HEK293 (cell line): ENCODE measurements at regions not wholly inside any gene's neighbourhood (a gene's known extent, or its start where the extent isn't known, plus 50 kb on each side); places are given as distances from the start of the nearest gene placed in this dataset.

Experiments used
- CTCF ChIA-PET: fragments of 350-600 bp; formaldehyde crosslinking; extraction: SDS; loops from one replicate; lab custom pipeline; 2021; ENCODE audit warnings: antibody characterized with exemption; lab: Yijun Ruan, JAX
- POLR2A ChIA-PET: fragments of 300-600 bp; formaldehyde crosslinking; extraction: SDS; loops from one replicate; lab custom pipeline; 2020; ENCODE audit warnings: antibody characterized with exemption, inconsistent platforms; lab: Yijun Ruan, JAX
- H3K27ac ChIP-seq: fragments of 200-500 bp; sonication (Bioruptor generic); 2 replicates; pipeline ENCODE4 v1.5.1; 2014; ENCODE audit warnings: low read depth, low read length, control low read depth, inconsistent platforms; ENCODE audit errors: extremely low read depth
- H3K36me3 ChIP-seq, 2 experiments: fragments of 200-500 bp in 1 of 2; sonication (Bioruptor generic) in 1 of 2; 1 replicate in 1 of 2; 2 replicates in 1 of 2; pipeline ENCODE4 v1.5.1; 2014 to 2017; ENCODE audit warnings: inconsistent platforms in 2 of 2, low read length in 2 of 2; ENCODE audit not compliant: control insufficient read depth in 2 of 2, insufficient read depth in 1 of 2
- H3K4me1 ChIP-seq: fragments of 200-500 bp; sonication (Bioruptor generic); 2 replicates; pipeline ENCODE4 v1.5.1; 2014; ENCODE audit warnings: mild to moderate bottlenecking, low read length, inconsistent platforms; ENCODE audit not compliant: control insufficient read depth, insufficient read depth
- H3K4me3 ChIP-seq: 2 replicates; pipeline ENCODE4 v1.5.1; 2011; ENCODE audit warnings: low read depth, mild to moderate bottlenecking, control low read depth, low read length, moderate library complexity
- H3K9me3 ChIP-seq: fragments of 200-500 bp; sonication (Bioruptor generic); 2 replicates; pipeline ENCODE4 v1.5.1; 2014; ENCODE audit warnings: low read depth, low read length, inconsistent platforms; ENCODE audit not compliant: control insufficient read depth, insufficient read depth
- FEZF1 ChIP-seq: fragments of 450-650 bp; formaldehyde crosslinking; IDR thresholded peaks from 2 replicates; pipeline ENCODE4 v1.5.1; 2016; ENCODE audit warnings: missing biosample characterization, missing genetic modification characterization
- IKZF3 ChIP-seq: fragments of 450-650 bp; IDR thresholded peaks from 2 replicates; pipeline ENCODE4 v1.5.0; 2018; ENCODE audit warnings: missing biosample characterization, mild to moderate bottlenecking, missing genetic modification characterization, moderate library complexity
- KLF10 ChIP-seq: fragments of 450-650 bp; IDR thresholded peaks from 2 replicates; pipeline ENCODE4 v1.5.1; 2018; ENCODE audit warnings: missing biosample characterization, mild to moderate bottlenecking, missing genetic modification characterization
- MEIS1 ChIP-seq: sonication (generic); formaldehyde crosslinking; IDR thresholded peaks from 2 replicates; pipeline ENCODE4 v1.8.1; 2022; ENCODE audit warnings: missing genetic modification reagents, mild to moderate bottlenecking, borderline replicate concordance
- OSR2 ChIP-seq: fragments of 450-650 bp; formaldehyde crosslinking; IDR thresholded peaks from 2 replicates; pipeline ENCODE4 v1.5.1; 2016; ENCODE audit warnings: missing biosample characterization, missing genetic modification characterization
- SP2 ChIP-seq: fragments of 450-650 bp; formaldehyde crosslinking; IDR thresholded peaks from 2 replicates; pipeline ENCODE4 v1.5.1; 2016; ENCODE audit warnings: missing biosample characterization, missing genetic modification characterization
- SP7 ChIP-seq: fragments of 450-650 bp; formaldehyde crosslinking; IDR thresholded peaks from 2 replicates; pipeline ENCODE4 v1.5.1; 2016; ENCODE audit warnings: missing biosample characterization, missing genetic modification characterization
- ZEB2 ChIP-seq: fragments of 450-650 bp; formaldehyde crosslinking; IDR thresholded peaks from 2 replicates; pipeline ENCODE4 v1.5.1; 2016; ENCODE audit warnings: missing biosample characterization, missing genetic modification characterization
- ZNF121 ChIP-seq: fragments of 450-650 bp; formaldehyde crosslinking; IDR thresholded peaks from 2 replicates; pipeline ENCODE4 v1.5.1; 2016; ENCODE audit warnings: missing biosample characterization, missing genetic modification characterization
- ZNF292 ChIP-seq: fragments of 450-650 bp; formaldehyde crosslinking; IDR thresholded peaks from 2 replicates; pipeline ENCODE4 v1.5.1; 2016; ENCODE audit warnings: low read depth, missing biosample characterization, missing genetic modification characterization, borderline replicate concordance
- ZNF416 ChIP-seq: fragments of 450-650 bp; formaldehyde crosslinking; IDR thresholded peaks from 2 replicates; pipeline ENCODE4 v1.5.1; 2016; ENCODE audit warnings: missing biosample characterization, missing genetic modification characterization
- ZNF473 ChIP-seq: fragments of 450-650 bp; formaldehyde crosslinking; IDR thresholded peaks from 2 replicates; pipeline ENCODE4 v1.5.1; 2017; ENCODE audit warnings: missing biosample characterization, missing genetic modification characterization
- ZNF555 ChIP-seq: fragments of 450-650 bp; formaldehyde crosslinking; conservative IDR thresholded peaks from 2 replicates; pipeline ENCODE4 v1.5.1; 2017; ENCODE audit warnings: missing biosample characterization, mild to moderate bottlenecking, missing genetic modification characterization, inconsistent platforms
- ZNF561 ChIP-seq: fragments of 450-650 bp; IDR thresholded peaks from 2 replicates; pipeline ENCODE4 v1.5.1; 2018; ENCODE audit warnings: missing biosample characterization, missing genetic modification characterization, borderline replicate concordance
- ZNF571 ChIP-seq: fragments of 450-650 bp; formaldehyde crosslinking; IDR thresholded peaks from 2 replicates; pipeline ENCODE4 v1.5.0; 2017; ENCODE audit warnings: missing biosample characterization, missing genetic modification characterization
- ZNF610 ChIP-seq: fragments of 450-650 bp; formaldehyde crosslinking; IDR thresholded peaks from 2 replicates; pipeline ENCODE4 v1.5.1; 2016; ENCODE audit warnings: missing biosample characterization, missing genetic modification characterization, borderline replicate concordance
- ZNF654 ChIP-seq: fragments of 450-650 bp; formaldehyde crosslinking; IDR thresholded peaks from 2 replicates; pipeline ENCODE4 v1.5.1; 2016; ENCODE audit warnings: low read depth, missing biosample characterization, missing genetic modification characterization
- ZSCAN16 ChIP-seq: fragments of 450-650 bp; formaldehyde crosslinking; IDR thresholded peaks from 2 replicates; pipeline ENCODE4 v1.5.1; 2016; ENCODE audit warnings: missing biosample characterization, missing genetic modification characterization
- ZXDB ChIP-seq: fragments of 450-650 bp; formaldehyde crosslinking; IDR thresholded peaks from 2 replicates; pipeline ENCODE4 v1.5.1; 2016; ENCODE audit warnings: missing biosample characterization, missing genetic modification characterization
- TF ChIP-seq, protein P1 (sequence below): fragments of 450-650 bp; formaldehyde crosslinking; IDR thresholded peaks from 2 replicates; pipeline ENCODE4 v1.5.1; 2016; ENCODE audit warnings: missing biosample characterization, missing genetic modification characterization
- TF ChIP-seq, protein P2 (sequence below): sonication (generic); formaldehyde crosslinking; IDR thresholded peaks from 2 replicates; pipeline ENCODE4 v1.8.1; 2022; ENCODE audit warnings: mild to moderate bottlenecking, moderate library complexity, missing genetic modification reagents
- TF ChIP-seq, protein P3 (sequence below): fragments of 450-650 bp; formaldehyde crosslinking; IDR thresholded peaks from 2 replicates; pipeline ENCODE4 v1.5.1; 2016; ENCODE audit warnings: missing biosample characterization, missing genetic modification characterization

DNA sequence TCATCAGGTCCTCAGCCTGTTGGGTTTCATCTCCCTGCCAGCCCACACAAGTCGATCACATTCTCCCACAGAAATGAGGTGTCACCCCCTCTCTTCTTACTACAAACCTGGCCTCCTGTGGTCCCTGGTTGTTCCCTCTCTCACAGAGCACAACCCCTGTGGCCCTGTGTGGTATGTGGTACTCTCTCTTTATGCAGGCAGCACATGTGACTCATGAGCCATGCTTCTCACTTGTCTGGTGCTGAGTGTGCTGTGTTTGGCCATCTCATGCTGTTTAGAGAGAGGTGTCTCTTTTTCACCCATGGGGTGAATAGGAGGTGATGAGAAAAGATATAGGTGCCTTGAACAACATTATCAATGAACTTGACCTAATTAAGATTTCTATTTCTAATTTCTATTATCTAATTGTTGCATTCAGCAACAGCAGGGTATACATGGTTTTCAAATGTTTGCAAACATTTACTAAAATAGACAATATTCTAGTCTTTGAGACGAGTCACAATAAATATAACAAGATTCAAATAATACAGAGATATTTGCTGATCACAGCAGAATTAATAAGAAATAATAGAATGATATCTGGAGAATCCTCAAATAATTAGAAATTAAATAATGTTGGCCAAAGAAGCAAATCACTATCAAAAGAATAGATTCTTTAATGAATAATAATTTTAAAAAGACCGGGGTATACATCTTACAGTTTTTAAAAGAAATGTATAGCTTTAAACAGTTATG, 633.8 kb upstream of the IGFBP3 start:
- Histone ChIP-seq H3K4me3 (no peak overlapping the region), H3K36me3 (no peaks in the 10 kb centered on the region), H3K27ac (no peak overlapping the region), H3K4me1 (no peaks in the 10 kb centered on the region), H3K9me3 (no peaks in the 10 kb centered on the region)
- POLR2A ChIA-PET, result no interaction called here
- TF ChIP-seq ZXDB (tag by site-specific recombination), result no peak
- no peak for TF ChIP-seq ZNF571 (tag by site-specific recombination)
- no peak for TF ChIP-seq SP2 (tag by site-specific recombination)
- TF ChIP-seq, protein P1, sequence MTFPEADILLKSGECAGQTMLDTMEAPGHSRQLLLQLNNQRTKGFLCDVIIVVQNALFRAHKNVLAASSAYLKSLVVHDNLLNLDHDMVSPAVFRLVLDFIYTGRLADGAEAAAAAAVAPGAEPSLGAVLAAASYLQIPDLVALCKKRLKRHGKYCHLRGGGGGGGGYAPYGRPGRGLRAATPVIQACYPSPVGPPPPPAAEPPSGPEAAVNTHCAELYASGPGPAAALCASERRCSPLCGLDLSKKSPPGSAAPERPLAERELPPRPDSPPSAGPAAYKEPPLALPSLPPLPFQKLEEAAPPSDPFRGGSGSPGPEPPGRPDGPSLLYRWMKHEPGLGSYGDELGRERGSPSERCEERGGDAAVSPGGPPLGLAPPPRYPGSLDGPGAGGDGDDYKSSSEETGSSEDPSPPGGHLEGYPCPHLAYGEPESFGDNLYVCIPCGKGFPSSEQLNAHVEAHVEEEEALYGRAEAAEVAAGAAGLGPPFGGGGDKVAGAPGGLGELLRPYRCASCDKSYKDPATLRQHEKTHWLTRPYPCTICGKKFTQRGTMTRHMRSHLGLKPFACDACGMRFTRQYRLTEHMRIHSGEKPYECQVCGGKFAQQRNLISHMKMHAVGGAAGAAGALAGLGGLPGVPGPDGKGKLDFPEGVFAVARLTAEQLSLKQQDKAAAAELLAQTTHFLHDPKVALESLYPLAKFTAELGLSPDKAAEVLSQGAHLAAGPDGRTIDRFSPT, result no peak
- TF ChIP-seq SP7 (tag by site-specific recombination), result no peak
- CTCF ChIA-PET, result interaction anchor here (0.6 to 0.7 kb wide), 2 partner anchors 15 to 46 kb away, joined by 3 to 5 read pairs; no protein-coding TSS in a partner anchor

DNA sequence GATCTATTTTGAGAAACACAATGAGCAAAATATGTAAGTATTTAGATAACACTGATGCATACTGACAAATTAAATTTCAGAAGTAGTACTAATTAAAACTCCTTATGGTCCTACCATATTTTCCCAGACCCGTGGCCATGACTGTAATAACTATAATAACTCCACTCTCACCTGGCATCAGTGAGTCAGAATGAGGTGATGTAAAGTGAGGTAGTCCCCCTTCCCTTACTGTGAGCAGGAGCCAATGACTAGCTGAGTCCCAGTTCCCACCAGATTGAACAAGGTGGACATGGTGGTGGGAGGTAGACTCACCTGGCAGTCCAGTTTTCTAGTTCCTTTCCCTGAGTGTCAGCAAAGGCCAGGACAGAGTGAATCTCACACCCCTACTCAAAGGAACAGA, 630.5 kb upstream of the IGFBP3 start:
- POLR2A ChIA-PET, result no interaction called here
- Histone ChIP-seq H3K9me3 (no peaks in the 10 kb centered on the region), H3K4me3 (no peak overlapping the region), H3K36me3 (no peaks in the 10 kb centered on the region), H3K27ac (no peak overlapping the region), H3K4me1 (no peaks in the 10 kb centered on the region)
- TF ChIP-seq ZSCAN16 (tag by site-specific recombination) (no peak), ZXDB (tag by site-specific recombination) (no peak), ZNF561 (no peak), OSR2 (tag by site-specific recombination) (no peak), ZNF473 (tag by site-specific recombination) (no peak), KLF10 (tag by site-specific recombination) (no peak), MEIS1 (CRISPR knock-in tag) (no peak), ZNF610 (tag by site-specific recombination) (no peak), ZNF121 (tag by site-specific recombination) (no peak), ZEB2 (tag by site-specific recombination) (no peak), IKZF3 (no peak), ZNF292 (no peak), ZNF555 (tag by site-specific recombination) (no peak), FEZF1 (tag by site-specific recombination) (no peak), ZNF416 (no peak), ZNF654 (tag by site-specific recombination) (no peak)
- TF ChIP-seq, protein P2, sequence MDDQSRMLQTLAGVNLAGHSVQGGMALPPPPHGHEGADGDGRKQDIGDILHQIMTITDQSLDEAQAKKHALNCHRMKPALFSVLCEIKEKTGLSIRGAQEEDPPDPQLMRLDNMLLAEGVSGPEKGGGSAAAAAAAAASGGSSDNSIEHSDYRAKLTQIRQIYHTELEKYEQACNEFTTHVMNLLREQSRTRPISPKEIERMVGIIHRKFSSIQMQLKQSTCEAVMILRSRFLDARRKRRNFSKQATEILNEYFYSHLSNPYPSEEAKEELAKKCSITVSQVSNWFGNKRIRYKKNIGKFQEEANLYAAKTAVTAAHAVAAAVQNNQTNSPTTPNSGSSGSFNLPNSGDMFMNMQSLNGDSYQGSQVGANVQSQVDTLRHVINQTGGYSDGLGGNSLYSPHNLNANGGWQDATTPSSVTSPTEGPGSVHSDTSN (CRISPR knock-in tag), result no peak
- TF ChIP-seq, protein P3, sequence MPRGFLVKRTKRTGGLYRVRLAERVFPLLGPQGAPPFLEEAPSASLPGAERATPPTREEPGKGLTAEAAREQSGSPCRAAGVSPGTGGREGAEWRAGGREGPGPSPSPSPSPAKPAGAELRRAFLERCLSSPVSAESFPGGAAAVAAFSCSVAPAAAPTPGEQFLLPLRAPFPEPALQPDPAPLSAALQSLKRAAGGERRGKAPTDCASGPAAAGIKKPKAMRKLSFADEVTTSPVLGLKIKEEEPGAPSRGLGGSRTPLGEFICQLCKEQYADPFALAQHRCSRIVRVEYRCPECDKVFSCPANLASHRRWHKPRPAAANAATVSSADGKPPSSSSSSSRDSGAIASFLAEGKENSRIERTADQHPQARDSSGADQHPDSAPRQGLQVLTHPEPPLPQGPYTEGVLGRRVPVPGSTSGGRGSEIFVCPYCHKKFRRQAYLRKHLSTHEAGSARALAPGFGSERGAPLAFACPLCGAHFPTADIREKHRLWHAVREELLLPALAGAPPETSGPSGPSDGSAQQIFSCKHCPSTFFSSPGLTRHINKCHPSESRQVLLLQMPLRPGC (tag by site-specific recombination), result no peak
- CTCF ChIA-PET, result interaction anchor here (1.0 kb wide), 1 partner anchor 22 kb away, joined by 3 read pairs; no protein-coding TSS in a partner anchor
